ENCODE measurements at regions not wholly inside any gene's neighbourhood (a gene's known extent, or its start where the extent isn't known, plus 50 kb on each side); places are given as distances from the start of the nearest gene placed in this dataset.
"Not testable (repeated sequence)": the region's sequence is repeated elsewhere in the genome, so short reads cannot be mapped to it uniquely, and the experiment has no call there.

- Histone ChIP-seq H3K27ac (ENCODE audit: low read length) (no peak overlapping the region), H3K4me3 (ENCODE audit: low read length) (no peak overlapping the region), H3K36me3 (ENCODE audit: insufficient read depth, low read depth, low read length) (no peaks in the 10 kb centered on the region), H3K4me1 (ENCODE audit: insufficient read depth, low read length) (peaks cover 4% of the 10 kb centered on the region; the same call in 1 of the 2 replicates), H3K27me3 (ENCODE audit: insufficient read depth, low read length) (no peaks in the 10 kb centered on the region), H3K9ac (ENCODE audit: low read depth, low read length) (no peak overlapping the region), H3K9me3 (ENCODE audit: insufficient read depth, low read depth, low read length) (no peaks in the 10 kb centered on the region)
These were observed 1048.7 kb upstream of the NUDT12 start for GRCh38 chr5:104611135-104611767.

- Histone ChIP-seq H3K4me1 (ENCODE audit: insufficient read depth, low read length) (peaks cover 7% of the 10 kb centered on the region; the same call in 1 of the 2 replicates), H3K27me3 (ENCODE audit: insufficient read depth, low read length) (no peaks in the 10 kb centered on the region), H3K4me3 (ENCODE audit: low read length) (peak overlapping the region; percentile 30; the same call in 1 of the 2 replicates), H3K9me3 (ENCODE audit: insufficient read depth, low read depth, low read length) (no peaks in the 10 kb centered on the region), H3K27ac (ENCODE audit: low read length) (no peak overlapping the region), H3K36me3 (ENCODE audit: insufficient read depth, low read depth, low read length) (no peaks in the 10 kb centered on the region), H3K9ac (ENCODE audit: low read depth, low read length) (no peak overlapping the region)
These were observed 1043.8 kb upstream of the NUDT12 start for GRCh38 chr5:104606258-104606829.

- H3K9me3 ChIP-seq (ENCODE audit: insufficient read depth, low read depth, low read length), result peaks cover 16% of the 10 kb centered on the region; the same call in 1 of the 2 replicates
- H3K27ac ChIP-seq (ENCODE audit: low read length), result no peak overlapping the region
- no peak overlapping the region for H3K4me3 ChIP-seq (ENCODE audit: low read length)
- no peaks in the 10 kb centered on the region for H3K27me3 ChIP-seq (ENCODE audit: insufficient read depth, low read length)
- H3K9ac ChIP-seq (ENCODE audit: low read depth, low read length), result no peak overlapping the region
- H3K4me1 ChIP-seq (ENCODE audit: insufficient read depth, low read length), result no peaks in the 10 kb centered on the region
- no peaks in the 10 kb centered on the region for H3K36me3 ChIP-seq (ENCODE audit: insufficient read depth, low read depth, low read length)
These were observed 1037.1 kb upstream of the NUDT12 start for GRCh38 chr5:104599726-104600125.

- Histone ChIP-seq H3K4me3 (ENCODE audit: low read length) (no peak overlapping the region), H3K9ac (ENCODE audit: low read depth, low read length) (no peak overlapping the region), H3K27me3 (ENCODE audit: insufficient read depth, low read length) (no peaks in the 10 kb centered on the region), H3K4me1 (ENCODE audit: insufficient read depth, low read length) (no peaks in the 10 kb centered on the region), H3K36me3 (ENCODE audit: insufficient read depth, low read depth, low read length) (no peaks in the 10 kb centered on the region), H3K27ac (ENCODE audit: low read length) (no peak overlapping the region), H3K9me3 (ENCODE audit: insufficient read depth, low read depth, low read length) (peaks cover 22% of the 10 kb centered on the region)
These were observed 1035.7 kb upstream of the NUDT12 start for GRCh38 chr5:104598285-104598684.

GRCh38 chr5:104594850-104595249 lies 1032.3 kb upstream of the NUDT12 start:
- peaks cover 22% of the 10 kb centered on the region for H3K9me3 ChIP-seq (ENCODE audit: insufficient read depth, low read depth, low read length)
- no peak overlapping the region for H3K4me3 ChIP-seq (ENCODE audit: low read length)
- no peaks in the 10 kb centered on the region for H3K36me3 ChIP-seq (ENCODE audit: insufficient read depth, low read depth, low read length)
- no peaks in the 10 kb centered on the region for H3K27me3 ChIP-seq (ENCODE audit: insufficient read depth, low read length)
- no peak overlapping the region for H3K9ac ChIP-seq (ENCODE audit: low read depth, low read length)
- H3K27ac ChIP-seq (ENCODE audit: low read length), result no peak overlapping the region
- no peaks in the 10 kb centered on the region for H3K4me1 ChIP-seq (ENCODE audit: insufficient read depth, low read length)

GRCh38 chr5:104576677-104577076 lies 1014.1 kb upstream of the NUDT12 start:
- no peaks in the 10 kb centered on the region for H3K27me3 ChIP-seq (ENCODE audit: insufficient read depth, low read length)
- no peaks in the 10 kb centered on the region for H3K9me3 ChIP-seq (ENCODE audit: insufficient read depth, low read depth, low read length)
- no peak overlapping the region for H3K9ac ChIP-seq (ENCODE audit: low read depth, low read length)
- no peak overlapping the region for H3K4me3 ChIP-seq (ENCODE audit: low read length)
- no peak overlapping the region for H3K27ac ChIP-seq (ENCODE audit: low read length)
- no peaks in the 10 kb centered on the region for H3K36me3 ChIP-seq (ENCODE audit: insufficient read depth, low read depth, low read length)
- H3K4me1 ChIP-seq (ENCODE audit: insufficient read depth, low read length), result no peaks in the 10 kb centered on the region; the same call in 1 of the 2 replicates

GRCh38 chr5:104573949-104574709 lies 1011.5 kb upstream of the NUDT12 start:
- no peaks in the 10 kb centered on the region for H3K36me3 ChIP-seq (ENCODE audit: insufficient read depth, low read depth, low read length)
- H3K4me3 ChIP-seq (ENCODE audit: low read length), result no peak overlapping the region
- no peaks in the 10 kb centered on the region; the same call in 1 of the 2 replicates for H3K4me1 ChIP-seq (ENCODE audit: insufficient read depth, low read length)
- no peak overlapping the region for H3K27ac ChIP-seq (ENCODE audit: low read length)
- H3K9me3 ChIP-seq (ENCODE audit: insufficient read depth, low read depth, low read length), result no peaks in the 10 kb centered on the region
- H3K9ac ChIP-seq (ENCODE audit: low read depth, low read length), result no peak overlapping the region
- no peaks in the 10 kb centered on the region for H3K27me3 ChIP-seq (ENCODE audit: insufficient read depth, low read length)

- no peaks in the 10 kb centered on the region for H3K36me3 ChIP-seq (ENCODE audit: insufficient read depth, low read depth, low read length)
- no peaks in the 10 kb centered on the region; the same call in 1 of the 2 replicates for H3K4me1 ChIP-seq (ENCODE audit: insufficient read depth, low read length)
- no peak overlapping the region for H3K4me3 ChIP-seq (ENCODE audit: low read length)
- H3K27ac ChIP-seq (ENCODE audit: low read length), result no peak overlapping the region
- no peaks in the 10 kb centered on the region for H3K9me3 ChIP-seq (ENCODE audit: insufficient read depth, low read depth, low read length)
- H3K9ac ChIP-seq (ENCODE audit: low read depth, low read length), result no peak overlapping the region
- no peaks in the 10 kb centered on the region for H3K27me3 ChIP-seq (ENCODE audit: insufficient read depth, low read length)
These were observed 1007.0 kb upstream of the NUDT12 start for GRCh38 chr5:104569621-104570020.

GRCh38 chr5:104564530-104564929 lies 1001.9 kb upstream of the NUDT12 start:
- Histone ChIP-seq H3K4me3 (ENCODE audit: low read length) (no peak overlapping the region), H3K9ac (ENCODE audit: low read depth, low read length) (no peak overlapping the region), H3K9me3 (ENCODE audit: insufficient read depth, low read depth, low read length) (no peaks in the 10 kb centered on the region), H3K36me3 (ENCODE audit: insufficient read depth, low read depth, low read length) (no peaks in the 10 kb centered on the region), H3K4me1 (ENCODE audit: insufficient read depth, low read length) (no peaks in the 10 kb centered on the region), H3K27me3 (ENCODE audit: insufficient read depth, low read length) (no peaks in the 10 kb centered on the region), H3K27ac (ENCODE audit: low read length) (no peak overlapping the region)

GRCh38 chr5:104556957-104557356 lies 994.4 kb upstream of the NUDT12 start:
- no peak overlapping the region for H3K9ac ChIP-seq (ENCODE audit: low read depth, low read length)
- H3K27ac ChIP-seq (ENCODE audit: low read length), result no peak overlapping the region
- H3K4me3 ChIP-seq (ENCODE audit: low read length), result no peak overlapping the region
- H3K36me3 ChIP-seq (ENCODE audit: insufficient read depth, low read depth, low read length), result no peaks in the 10 kb centered on the region
- H3K4me1 ChIP-seq (ENCODE audit: insufficient read depth, low read length), result no peaks in the 10 kb centered on the region
- no peaks in the 10 kb centered on the region for H3K27me3 ChIP-seq (ENCODE audit: insufficient read depth, low read length)
- peaks cover 9% of the 10 kb centered on the region; the same call in 1 of the 2 replicates for H3K9me3 ChIP-seq (ENCODE audit: insufficient read depth, low read depth, low read length)

- H3K27me3 ChIP-seq (ENCODE audit: insufficient read depth, low read length), result no peaks in the 10 kb centered on the region
- peaks cover 3% of the 10 kb centered on the region; the same call in 1 of the 2 replicates for H3K9me3 ChIP-seq (ENCODE audit: insufficient read depth, low read depth, low read length)
- no peak overlapping the region for H3K27ac ChIP-seq (ENCODE audit: low read length)
- no peak overlapping the region for H3K4me3 ChIP-seq (ENCODE audit: low read length)
- no peaks in the 10 kb centered on the region for H3K4me1 ChIP-seq (ENCODE audit: insufficient read depth, low read length)
- no peak overlapping the region for H3K9ac ChIP-seq (ENCODE audit: low read depth, low read length)
- no peaks in the 10 kb centered on the region for H3K36me3 ChIP-seq (ENCODE audit: insufficient read depth, low read depth, low read length)
These were observed 989.0 kb upstream of the NUDT12 start for GRCh38 chr5:104551628-104552027.

- H3K27ac ChIP-seq (ENCODE audit: low read length); H3K4me1 ChIP-seq (ENCODE audit: insufficient read depth, low read length); H3K9me3 ChIP-seq (ENCODE audit: insufficient read depth, low read depth, low read length); H3K27me3 ChIP-seq (ENCODE audit: insufficient read depth, low read length); H3K36me3 ChIP-seq (ENCODE audit: insufficient read depth, low read depth, low read length); H3K4me3 ChIP-seq (ENCODE audit: low read length); H3K9ac ChIP-seq (ENCODE audit: low read depth, low read length): not testable (repeated sequence)
These were observed 984.3 kb upstream of the NUDT12 start for GRCh38 chr5:104546871-104547270.

Data from iPS-20b (cell line).